OCI-LY7 (cell line): ENCODE measurements at regions not wholly inside any gene's neighbourhood (a gene's known extent, or its start where the extent isn't known, plus 50 kb on each side); places are given as distances from the start of the nearest gene placed in this dataset.

ENCODE experiments used
- EZH2phosphoT487 ChIP-seq: fragments of 200-600 bp; sonication (generic); IDR thresholded peaks from 2 replicates; pipeline ENCODE4 v1.6.1; 2018; ENCODE audit warnings: low read depth, borderline replicate concordance, mild to moderate bottlenecking, mixed run types, antibody characterized with exemption, low read length, moderate library complexity, mixed read lengths
- TF ChIP-seq, protein P1 (sequence below): fragments of 200-600 bp; sonication (generic); conservative IDR thresholded peaks from 2 replicates; pipeline ENCODE4 v1.5.1; 2014; ENCODE audit warnings: mild to moderate bottlenecking, antibody characterized with exemption, low read length, moderate library complexity, mixed read lengths

DNA sequence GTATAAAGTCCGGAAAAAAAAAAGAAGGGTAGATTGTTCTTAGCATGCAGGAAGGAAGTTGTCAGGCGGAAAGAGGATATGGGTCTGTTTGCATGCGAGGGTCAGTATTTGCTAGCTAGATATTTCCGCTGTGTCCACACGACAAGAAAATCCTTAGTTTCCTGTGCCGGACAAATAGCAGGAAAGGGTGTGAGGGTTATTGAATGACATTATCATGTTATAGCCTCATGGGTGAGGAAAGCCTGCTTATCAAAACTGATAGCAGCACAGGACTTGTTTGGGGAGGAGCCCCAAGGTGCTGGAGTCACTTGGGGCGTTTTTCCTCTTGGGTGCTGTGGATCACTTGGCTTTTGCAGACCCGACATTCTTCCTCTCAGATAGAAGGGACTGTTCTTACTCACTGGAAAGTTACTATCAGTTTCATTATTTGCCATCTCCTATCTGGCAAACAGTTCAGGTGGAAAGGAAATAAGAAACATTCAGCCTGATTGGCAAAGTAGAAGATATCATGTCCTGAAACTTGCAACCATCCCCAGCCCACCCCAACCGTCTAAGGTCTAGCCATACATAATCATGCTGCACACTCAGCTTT is 127.2 kb upstream of the DPH6 start:
- TF ChIP-seq, protein P1, sequence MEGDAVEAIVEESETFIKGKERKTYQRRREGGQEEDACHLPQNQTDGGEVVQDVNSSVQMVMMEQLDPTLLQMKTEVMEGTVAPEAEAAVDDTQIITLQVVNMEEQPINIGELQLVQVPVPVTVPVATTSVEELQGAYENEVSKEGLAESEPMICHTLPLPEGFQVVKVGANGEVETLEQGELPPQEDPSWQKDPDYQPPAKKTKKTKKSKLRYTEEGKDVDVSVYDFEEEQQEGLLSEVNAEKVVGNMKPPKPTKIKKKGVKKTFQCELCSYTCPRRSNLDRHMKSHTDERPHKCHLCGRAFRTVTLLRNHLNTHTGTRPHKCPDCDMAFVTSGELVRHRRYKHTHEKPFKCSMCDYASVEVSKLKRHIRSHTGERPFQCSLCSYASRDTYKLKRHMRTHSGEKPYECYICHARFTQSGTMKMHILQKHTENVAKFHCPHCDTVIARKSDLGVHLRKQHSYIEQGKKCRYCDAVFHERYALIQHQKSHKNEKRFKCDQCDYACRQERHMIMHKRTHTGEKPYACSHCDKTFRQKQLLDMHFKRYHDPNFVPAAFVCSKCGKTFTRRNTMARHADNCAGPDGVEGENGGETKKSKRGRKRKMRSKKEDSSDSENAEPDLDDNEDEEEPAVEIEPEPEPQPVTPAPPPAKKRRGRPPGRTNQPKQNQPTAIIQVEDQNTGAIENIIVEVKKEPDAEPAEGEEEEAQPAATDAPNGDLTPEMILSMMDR = no peak
- TF ChIP-seq EZH2phosphoT487 = no peak
